NCI-H187 treated with DMSO at 0.1 percent for 48 hours (cell line): ENCODE measurements at regions not wholly inside any gene's neighbourhood (a gene's known extent, or its start where the extent isn't known, plus 50 kb on each side); places are given as distances from the start of the nearest gene placed in this dataset.

Experiments used
- DNase-seq: peaks from one replicate; lab custom pipeline; 2025; lab: John Stamatoyannopoulos, UW

DNA sequence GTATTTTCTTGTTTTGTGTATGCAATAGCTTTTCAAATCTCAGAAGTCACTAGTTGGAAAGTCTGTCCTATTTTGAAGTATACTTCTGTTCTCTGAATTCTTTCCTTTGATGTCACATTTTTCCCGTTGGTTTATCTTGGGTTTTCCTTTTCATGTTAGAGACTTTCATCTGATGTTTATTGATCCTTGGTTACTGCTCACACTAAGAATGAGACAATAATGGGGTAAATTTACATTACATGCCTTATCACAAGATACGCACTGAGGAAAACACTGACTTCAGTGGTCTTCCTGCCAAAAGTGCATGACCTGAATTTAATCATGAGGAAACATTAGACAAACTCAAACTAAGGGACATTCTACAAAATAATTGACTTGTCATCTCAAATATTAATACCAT lies 63.5 kb upstream of the C1GALT1 start:
- DNase-seq = no peak

DNA sequence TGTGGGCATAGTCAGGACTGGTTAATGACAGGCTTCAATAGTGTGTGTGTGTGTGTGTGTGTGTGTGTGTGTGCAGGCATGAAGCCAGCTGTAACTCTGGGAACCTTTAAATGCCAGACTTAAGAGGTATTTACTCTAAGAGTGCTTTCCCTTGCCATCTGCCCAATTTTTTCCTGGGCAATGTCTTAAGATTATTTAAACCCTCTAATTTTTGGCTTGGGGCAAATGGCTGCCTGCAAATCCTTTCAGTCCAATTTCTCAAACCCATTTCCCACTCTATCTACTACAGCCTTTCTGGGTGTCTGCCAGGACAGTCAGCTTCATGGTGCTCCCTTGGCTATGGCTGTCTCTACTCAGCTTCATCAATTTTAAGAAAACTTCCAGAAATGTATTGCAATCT lies 62.6 kb upstream of the C1GALT1 start:
- DNase-seq = no peak

DNA sequence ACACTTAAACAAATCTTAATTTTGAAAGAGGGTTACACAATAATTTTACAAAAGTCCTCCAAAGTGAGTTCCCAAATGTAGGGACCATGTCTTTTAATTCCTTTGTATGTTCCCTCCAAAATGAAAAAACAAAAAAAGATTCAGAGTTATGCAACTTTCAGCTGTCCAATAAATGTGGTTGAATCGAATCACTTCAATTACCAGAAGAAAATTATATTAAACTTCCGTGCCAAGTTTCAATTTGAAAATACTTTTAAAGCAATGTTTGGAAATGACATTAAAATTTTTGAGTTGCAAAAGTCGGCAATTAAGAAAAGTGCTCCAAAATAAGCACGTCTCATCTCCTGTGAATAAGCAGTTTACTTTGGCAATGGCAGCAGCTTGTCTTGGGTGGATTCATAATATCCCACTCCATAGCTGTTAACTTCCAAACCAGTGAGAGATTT lies 60.3 kb upstream of the C1GALT1 start:
- no peak for DNase-seq

DNA sequence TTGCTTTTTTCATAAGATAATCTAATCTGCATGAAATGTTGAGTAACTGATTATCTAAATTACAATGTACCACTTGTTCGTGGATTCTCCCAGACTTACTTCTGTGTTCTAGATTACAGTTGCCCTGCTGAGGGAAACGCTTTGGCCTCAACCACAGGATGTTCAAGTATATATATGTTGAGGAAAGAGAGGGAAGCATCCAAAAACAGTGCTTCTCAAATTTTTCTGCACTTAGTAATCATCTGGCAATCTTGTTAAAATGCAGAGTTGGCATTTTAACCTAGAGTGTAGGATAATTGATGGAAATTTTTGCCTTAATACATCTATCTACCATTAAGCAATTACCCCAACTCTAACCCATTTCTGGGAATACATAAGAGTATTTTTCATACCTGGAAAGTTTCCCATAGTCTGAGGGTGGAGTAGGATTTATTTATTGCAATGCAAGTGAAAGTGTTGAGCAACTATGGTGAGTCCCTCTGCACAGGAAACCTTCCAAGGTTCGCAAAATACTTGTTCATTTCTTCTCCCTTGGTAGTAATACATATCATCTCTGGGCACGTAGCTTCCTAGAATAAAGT lies 59.6 kb upstream of the C1GALT1 start:
- no peak for DNase-seq

DNA sequence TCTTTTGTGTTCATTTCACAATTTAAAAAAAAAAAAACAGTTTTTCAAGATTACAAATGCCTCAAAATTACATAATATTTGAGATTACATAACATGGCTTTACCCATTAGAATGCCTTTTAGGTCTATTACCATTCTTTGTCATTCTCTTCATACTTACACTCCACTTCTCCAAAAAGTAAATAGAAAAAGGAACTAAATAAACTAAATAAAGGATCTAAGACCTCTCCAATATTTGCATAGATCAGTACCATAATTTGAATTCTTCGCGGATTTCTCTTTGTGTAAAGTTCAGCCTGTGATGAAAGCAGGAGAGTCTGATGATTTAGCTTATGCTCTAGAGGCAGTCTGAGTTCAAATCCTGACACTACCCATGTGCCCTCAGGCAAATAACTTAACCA lies 56.4 kb upstream of the C1GALT1 start:
- DNase-seq = no peak

DNA sequence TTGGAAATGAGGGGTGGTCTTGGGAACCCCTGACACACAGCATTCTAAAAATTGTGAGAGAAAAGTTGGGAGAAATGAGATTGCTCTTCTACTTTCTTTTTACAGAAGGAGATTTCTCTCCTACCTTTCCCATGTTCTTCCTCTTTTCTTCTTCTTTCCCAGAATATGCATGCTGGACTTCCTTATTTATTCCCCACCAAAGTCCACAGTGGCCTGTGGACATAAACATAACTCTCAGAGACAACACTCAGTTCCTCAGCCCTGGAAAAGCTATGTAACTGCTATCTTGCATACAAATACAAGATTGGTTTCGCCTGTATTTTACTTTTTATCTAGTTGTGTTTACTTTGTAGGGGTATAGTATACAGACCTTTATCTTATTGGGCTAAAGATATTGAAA lies 54.6 kb upstream of the C1GALT1 start:
- DNase-seq = no peak

DNA sequence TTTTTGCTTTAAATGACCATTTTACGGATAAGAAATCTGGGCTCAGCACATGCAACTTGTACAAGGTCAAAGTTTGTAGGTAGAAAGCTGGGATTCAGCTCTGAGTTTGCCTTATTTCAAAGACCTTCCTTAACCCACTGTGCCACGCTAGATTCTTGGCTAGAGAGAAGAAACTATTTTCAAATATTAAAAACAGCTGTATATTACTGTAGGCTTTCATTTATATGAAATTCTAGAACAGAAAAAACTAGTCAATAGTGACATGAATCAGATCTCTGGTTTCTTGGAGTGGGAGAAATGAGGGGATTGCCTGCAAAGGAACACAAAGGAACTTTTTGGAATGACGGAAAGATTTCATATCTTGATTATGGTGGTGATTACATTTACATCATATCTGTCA lies 53.0 kb upstream of the C1GALT1 start:
- no peak for DNase-seq

DNA sequence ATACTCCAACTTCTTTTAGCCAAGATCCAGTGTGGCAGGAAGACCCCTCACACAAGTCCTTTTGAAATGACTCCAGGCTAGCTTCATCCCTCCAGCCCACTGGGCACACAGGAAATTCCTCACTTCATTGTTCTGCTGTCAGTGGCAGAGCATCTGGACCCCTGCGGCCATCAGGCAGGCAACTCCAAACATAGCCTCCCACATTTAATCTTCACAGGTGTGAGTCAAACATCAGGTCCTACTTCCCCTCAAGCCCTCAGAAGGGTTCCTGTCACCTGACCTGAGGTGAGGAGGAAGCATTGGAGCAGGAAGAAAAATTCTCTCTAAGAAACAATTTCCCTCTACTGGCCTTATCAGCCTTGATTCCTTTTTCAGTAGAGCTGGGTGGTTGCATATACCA lies 51.1 kb upstream of the C1GALT1 start:
- no peak for DNase-seq
